ENCODE measurements at regions not wholly inside any gene's neighbourhood (a gene's known extent, or its start where the extent isn't known, plus 50 kb on each side); places are given as distances from the start of the nearest gene placed in this dataset.
A peak's percentile ranks its signal among the peaks of the same experiment; 100 is the strongest.

GRCh38 chr5:135776457-135776856 lies 58.0 kb upstream of the SLC25A48 start:
- no peak for TF ChIP-seq CTCF (IDR thresholded peaks at IDR 0.05; ENCODE audit: extremely low read depth, insufficient read depth, missing control alignments)
- in situ Hi-C loops (cut with MboI; ENCODE audit: low pct_unique_long_range_greater_than_20kb, low sequenced_read_pairs, unreplicated experiment), result no loop called here
- no peak for DNase-seq (ENCODE audit: low spot score)

- TF ChIP-seq CTCF (IDR thresholded peaks at IDR 0.05; ENCODE audit: extremely low read depth, insufficient read depth, missing control alignments), result no peak
- DNase-seq (ENCODE audit: low spot score), result no peak
- in situ Hi-C loops (cut with MboI; ENCODE audit: low pct_unique_long_range_greater_than_20kb, low sequenced_read_pairs, unreplicated experiment), result no loop called here
Measured at GRCh38 chr5:135761746-135762145, 72.7 kb upstream of the SLC25A48 start.

- in situ Hi-C loops (cut with MboI; ENCODE audit: low pct_unique_long_range_greater_than_20kb, low sequenced_read_pairs, unreplicated experiment), result no loop called here
- no peak for DNase-seq (ENCODE audit: low spot score)
- TF ChIP-seq CTCF (IDR thresholded peaks at IDR 0.05; ENCODE audit: extremely low read depth, insufficient read depth, missing control alignments), result no peak
Measured at GRCh38 chr5:135759149-135759784, 75.2 kb upstream of the SLC25A48 start.

- DNase-seq (ENCODE audit: low spot score), result no peak
- in situ Hi-C loops (cut with MboI; ENCODE audit: low pct_unique_long_range_greater_than_20kb, low sequenced_read_pairs, unreplicated experiment), result no loop called here
- no peak for TF ChIP-seq CTCF (IDR thresholded peaks at IDR 0.05; ENCODE audit: extremely low read depth, insufficient read depth, missing control alignments)
Measured at GRCh38 chr5:135753990-135754389, 80.5 kb upstream of the SLC25A48 start.

- in situ Hi-C loops (cut with MboI; ENCODE audit: low pct_unique_long_range_greater_than_20kb, low sequenced_read_pairs, unreplicated experiment), result no loop called here
- no peak for DNase-seq (ENCODE audit: low spot score)
- peak; percentile 33 for TF ChIP-seq CTCF (IDR thresholded peaks at IDR 0.05; ENCODE audit: extremely low read depth, insufficient read depth, missing control alignments)
Measured at GRCh38 chr5:135750506-135750905, 84.0 kb upstream of the SLC25A48 start.

GRCh38 chr5:135747824-135748223 lies 86.6 kb upstream of the SLC25A48 start:
- DNase-seq (ENCODE audit: low spot score), result no peak
- TF ChIP-seq CTCF (IDR thresholded peaks at IDR 0.05; ENCODE audit: extremely low read depth, insufficient read depth, missing control alignments), result no peak
- in situ Hi-C loops (cut with MboI; ENCODE audit: low pct_unique_long_range_greater_than_20kb, low sequenced_read_pairs, unreplicated experiment), result no loop called here

Measured in GM13977 (cell line).